Mesodermal cell (in vitro differentiated cells): ENCODE measurements at regions not wholly inside any gene's neighbourhood (a gene's known extent, or its start where the extent isn't known, plus 50 kb on each side); places are given as distances from the start of the nearest gene placed in this dataset.
"Not testable (repeated sequence)": the region's sequence is repeated elsewhere in the genome, so short reads cannot be mapped to it uniquely, and the experiment has no call there.

Experiments
- H3K27ac ChIP-seq: 2 replicates; pipeline ENCODE4 v1.7.0; 2013; ENCODE audit warnings: mild to moderate bottlenecking, low read depth, low read length, moderate library complexity; ENCODE audit not compliant: severe bottlenecking
- H3K36me3 ChIP-seq: 2 replicates; pipeline ENCODE4 v1.7.1; 2013; ENCODE audit warnings: mild to moderate bottlenecking, low read length, moderate library complexity; ENCODE audit not compliant: control insufficient read depth, insufficient read depth
- H3K4me1 ChIP-seq: one replicate; pipeline ENCODE4 v1.7.1; 2013; ENCODE audit warnings: mild to moderate bottlenecking, low read length; ENCODE audit not compliant: insufficient read depth, control insufficient read depth, poor library complexity, severe bottlenecking
- H3K4me3 ChIP-seq: 2 replicates; pipeline ENCODE4 v1.7.0; 2013; ENCODE audit warnings: low read length, control low read depth, mild to moderate bottlenecking; ENCODE audit not compliant: insufficient read depth, poor library complexity, severe bottlenecking; ENCODE audit errors: extremely low read depth
- H3K9me3 ChIP-seq: 2 replicates; pipeline ENCODE4 v1.7.1; 2013; ENCODE audit warnings: mild to moderate bottlenecking, low read length, moderate library complexity; ENCODE audit not compliant: control insufficient read depth
- WGBS, 2 experiments: methylation state at CpG; one replicate each; pipeline ENCODE4 v1.1.5; 2013; ENCODE audit warnings: missing lambda C conversion rate in 2 of 2; ENCODE audit not compliant: insufficient coverage in 2 of 2; 5-methylcytosine and 5-hydroxymethylcytosine counted together

DNA sequence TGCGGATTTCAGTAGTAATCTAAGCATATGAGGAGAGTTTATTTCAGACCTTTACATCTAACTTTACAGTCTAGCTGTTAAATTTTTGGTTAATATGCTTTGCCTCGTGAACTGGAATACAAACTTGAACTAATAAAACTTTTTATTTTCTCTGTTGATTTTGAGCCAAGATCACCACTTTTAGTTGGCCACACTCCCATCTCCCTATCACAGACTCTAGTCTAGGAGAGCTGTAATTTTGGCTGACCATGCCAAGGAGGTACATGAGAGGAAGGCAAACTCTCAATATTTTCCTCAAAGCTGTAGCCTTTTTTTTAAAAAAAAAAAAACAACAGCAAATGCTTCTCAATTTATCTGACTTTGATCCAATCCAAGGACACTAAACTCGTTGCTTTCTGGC is 597.5 kb upstream of the PCDH7 start:
- H3K9me3 ChIP-seq = no peaks in the 10 kb centered on the region
- H3K36me3 ChIP-seq = no peaks in the 10 kb centered on the region
- no peaks in the 10 kb centered on the region for H3K4me1 ChIP-seq
- no peak overlapping the region for H3K4me3 ChIP-seq
- H3K27ac ChIP-seq = no peak overlapping the region
- WGBS, 2 experiments = no CpG with 5 or more reads among the region's 3 CpGs

DNA sequence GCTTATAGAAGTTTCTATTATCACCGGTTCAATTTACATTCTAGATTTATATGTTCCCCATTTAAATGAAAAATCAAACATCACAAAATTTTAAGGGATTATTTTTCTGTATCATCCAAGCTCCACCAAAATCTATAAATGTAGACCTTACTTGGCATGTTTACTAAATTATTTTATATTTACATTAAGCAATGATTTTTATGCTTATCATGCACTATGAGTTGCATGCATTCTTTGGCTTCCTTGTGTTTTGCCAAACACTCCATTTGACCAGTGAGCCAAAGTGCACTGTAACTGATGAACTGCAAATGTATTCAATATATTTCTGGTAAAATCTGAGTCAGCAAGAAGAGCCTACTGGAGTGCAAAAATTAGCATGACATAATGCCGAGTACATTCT is 595.5 kb upstream of the PCDH7 start:
- not testable (repeated sequence) for H3K9me3 ChIP-seq, H3K36me3 ChIP-seq, H3K27ac ChIP-seq, H3K4me1 ChIP-seq, H3K4me3 ChIP-seq
- no CpG with 5 or more reads among the region's 2 CpGs for WGBS, 2 experiments

DNA sequence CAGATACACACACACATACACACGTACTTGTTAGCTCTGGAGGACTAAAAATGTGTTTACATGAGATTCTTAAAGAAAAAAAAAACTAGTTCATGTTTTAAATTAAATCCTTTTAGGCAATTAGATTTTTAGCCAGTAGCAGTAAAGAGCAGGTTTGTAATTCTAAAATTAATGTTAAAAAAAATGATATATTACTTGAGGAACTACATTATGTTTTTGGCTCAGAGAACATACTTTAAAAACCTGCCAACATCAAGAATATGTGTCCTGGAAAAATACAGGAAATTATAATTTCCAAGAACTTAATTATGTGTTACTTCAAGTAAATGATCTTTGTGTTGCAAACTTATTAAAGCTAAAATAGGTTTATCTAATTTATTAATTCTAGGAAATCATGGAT is 594.3 kb upstream of the PCDH7 start:
- no CpG with 5 or more reads among the region's 1 CpG for WGBS, 2 experiments
- no peaks in the 10 kb centered on the region for H3K4me1 ChIP-seq
- no peak overlapping the region for H3K27ac ChIP-seq
- no peak overlapping the region for H3K4me3 ChIP-seq
- H3K36me3 ChIP-seq = no peaks in the 10 kb centered on the region
- no peaks in the 10 kb centered on the region for H3K9me3 ChIP-seq

DNA sequence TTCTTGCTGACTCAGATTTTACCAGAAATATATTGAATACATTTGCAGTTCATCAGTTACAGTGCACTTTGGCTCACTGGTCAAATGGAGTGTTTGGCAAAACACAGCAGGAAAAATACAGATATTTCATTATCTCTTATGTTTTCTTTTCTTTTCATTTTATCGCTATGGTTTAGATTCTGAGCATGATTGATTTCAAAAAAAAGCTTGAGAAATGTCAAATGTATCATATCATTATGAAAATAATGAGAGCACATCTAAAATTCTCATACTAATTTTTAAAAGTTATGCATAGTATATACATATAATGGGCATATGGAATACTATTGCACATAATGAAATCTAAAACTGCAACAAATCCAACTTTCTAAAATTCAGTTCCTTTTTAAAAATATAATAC is 593.8 kb upstream of the PCDH7 start:
- Histone ChIP-seq H3K4me3 (no peak overlapping the region), H3K4me1 (no peaks in the 10 kb centered on the region), H3K36me3 (no peaks in the 10 kb centered on the region), H3K9me3 (no peaks in the 10 kb centered on the region), H3K27ac (no peak overlapping the region)
- WGBS, 2 experiments = no CpG with 5 or more reads among the region's 1 CpG

DNA sequence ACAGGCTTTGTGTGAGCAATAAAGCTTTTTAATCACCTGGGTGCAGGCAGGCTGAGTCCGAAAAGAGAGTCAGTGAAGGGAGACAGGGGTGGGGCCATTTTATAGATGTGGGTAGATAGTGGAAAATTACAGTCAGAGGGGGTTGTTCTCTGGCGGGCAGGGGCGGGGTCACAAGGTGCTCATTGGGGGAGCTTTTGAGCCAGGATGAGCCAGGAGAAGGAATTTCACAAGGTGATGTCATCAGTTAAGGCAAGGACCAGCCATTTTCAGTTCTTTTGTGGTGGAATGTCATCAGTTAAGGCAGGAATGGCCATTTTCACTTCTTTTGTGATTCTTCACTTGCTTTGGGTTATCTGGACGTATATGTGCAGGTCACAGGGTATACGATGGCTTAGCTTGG is 571.3 kb upstream of the PCDH7 start:
- H3K4me1 ChIP-seq, H3K27ac ChIP-seq, H3K36me3 ChIP-seq, H3K9me3 ChIP-seq, H3K4me3 ChIP-seq: not testable (repeated sequence)
- 80 to 93% methylated on average over 2 to 3 of the region's 5 CpGs for WGBS, 2 experiments

DNA sequence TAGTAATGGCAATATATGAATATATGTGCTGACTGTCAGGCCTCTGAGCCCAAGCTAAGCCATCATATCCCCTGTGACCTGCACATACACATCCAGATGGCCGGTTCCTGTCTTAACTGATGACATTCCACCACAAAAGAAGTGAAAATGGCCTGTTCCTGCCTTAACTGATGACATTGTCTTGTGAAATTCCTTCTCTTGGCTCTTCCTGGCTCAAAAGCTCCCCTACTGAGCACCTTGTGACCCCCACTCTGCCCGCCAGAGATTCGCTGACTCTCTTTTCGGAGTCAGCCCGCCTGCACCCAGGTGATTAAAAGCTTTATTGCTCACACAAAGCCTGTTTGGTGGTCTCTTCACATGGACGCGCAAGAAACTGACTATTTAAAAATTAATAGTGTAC is 570.6 kb upstream of the PCDH7 start:
- H3K36me3 ChIP-seq, H3K4me3 ChIP-seq, H3K9me3 ChIP-seq, H3K27ac ChIP-seq, H3K4me1 ChIP-seq: not testable (repeated sequence)
- 50 to 63% methylated on average over 1 to 7 of the region's 7 CpGs for WGBS, 2 experiments

DNA sequence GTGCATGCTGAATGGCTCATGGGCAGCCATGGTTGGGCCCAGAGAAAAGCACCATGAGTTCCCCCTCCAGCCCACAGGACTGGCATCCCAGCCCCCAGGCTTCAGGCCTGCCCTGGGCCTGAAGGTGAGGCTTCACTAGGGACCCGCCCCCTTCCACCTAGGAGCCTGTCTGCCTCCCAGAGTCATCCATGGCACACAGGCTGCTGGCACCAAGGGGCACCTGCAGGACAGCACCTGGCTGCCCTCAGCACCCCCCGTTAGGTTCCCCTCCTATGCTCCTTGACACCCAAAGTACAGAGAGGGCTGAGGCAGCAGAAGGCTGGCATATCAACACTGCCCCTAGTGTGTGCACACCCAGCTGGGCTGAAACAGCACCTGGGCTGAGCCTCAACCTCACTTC is 566.7 kb upstream of the PCDH7 start:
- no peak overlapping the region for H3K4me3 ChIP-seq
- no peaks in the 10 kb centered on the region for H3K36me3 ChIP-seq
- no peak overlapping the region for H3K27ac ChIP-seq
- no peaks in the 10 kb centered on the region for H3K9me3 ChIP-seq
- 90 to 100% methylated on average over 1 to 2 of the region's 2 CpGs for WGBS, 2 experiments
- H3K4me1 ChIP-seq = no peaks in the 10 kb centered on the region

DNA sequence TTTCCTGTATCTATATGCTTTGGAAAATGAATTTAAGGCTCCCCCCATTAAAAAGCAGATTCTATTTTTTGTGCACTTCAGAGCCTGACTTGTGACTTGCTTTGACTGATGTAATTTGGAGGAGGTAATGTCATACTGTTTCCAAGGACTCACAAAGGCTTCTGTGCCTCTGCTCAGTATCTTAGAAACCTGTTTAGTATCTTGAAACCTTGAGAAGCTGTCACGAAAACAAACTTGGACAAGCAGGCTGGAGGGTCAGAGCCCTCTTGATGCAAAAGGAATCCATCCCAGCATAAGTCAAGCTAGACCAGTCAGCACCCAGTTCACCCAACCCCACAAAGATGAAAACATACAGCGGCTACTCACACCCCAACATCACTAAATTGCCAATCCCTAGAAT is 560.0 kb upstream of the PCDH7 start:
- no peak overlapping the region for H3K27ac ChIP-seq
- no peaks in the 10 kb centered on the region for H3K9me3 ChIP-seq
- H3K4me3 ChIP-seq = no peak overlapping the region
- WGBS, 2 experiments = 100% methylated on average over 1 of the region's 2 CpGs; no CpG with 5 or more reads in 1 of the 2 experiments
- H3K4me1 ChIP-seq = no peaks in the 10 kb centered on the region
- no peaks in the 10 kb centered on the region for H3K36me3 ChIP-seq

DNA sequence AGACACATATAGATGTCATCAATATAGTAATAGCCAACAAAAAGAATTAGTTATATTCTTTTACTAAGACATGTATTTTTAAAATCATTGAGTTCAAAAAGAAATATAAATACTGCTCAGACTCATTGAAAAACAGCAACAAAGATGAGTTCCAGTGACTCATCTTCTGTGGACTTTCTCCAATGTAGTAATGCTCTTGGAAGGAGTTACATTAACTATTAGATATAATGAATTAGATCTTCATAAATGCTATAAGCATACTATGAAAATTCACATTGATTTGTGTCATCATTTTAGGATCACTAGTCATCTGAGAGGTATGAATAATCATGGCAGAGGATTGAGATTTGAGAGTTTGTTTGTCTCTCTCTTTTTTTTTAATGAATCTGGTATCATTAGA is 547.8 kb upstream of the PCDH7 start:
- Histone ChIP-seq H3K27ac (no peak overlapping the region), H3K9me3 (no peaks in the 10 kb centered on the region), H3K36me3 (no peaks in the 10 kb centered on the region), H3K4me3 (no peak overlapping the region), H3K4me1 (no peaks in the 10 kb centered on the region)

DNA sequence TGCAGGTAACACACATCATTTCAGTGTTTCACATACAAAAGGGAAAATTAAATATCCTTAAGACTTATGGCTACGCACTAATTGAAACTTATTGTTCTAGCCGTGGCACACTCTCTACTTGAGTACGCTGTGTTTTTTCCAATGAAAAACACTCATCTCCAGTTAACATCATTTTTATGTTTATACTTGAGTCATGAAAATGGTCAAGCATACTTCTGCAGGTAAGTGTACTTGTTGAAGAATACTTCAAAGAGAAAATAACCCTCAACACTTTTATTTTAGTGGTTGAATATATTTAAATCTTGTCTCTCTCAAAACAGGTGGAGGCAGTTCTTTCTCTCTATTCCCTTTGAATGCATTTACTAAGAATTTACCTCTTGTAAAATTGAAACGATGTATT is 538.7 kb upstream of the PCDH7 start:
- Histone ChIP-seq H3K4me1 (no peaks in the 10 kb centered on the region), H3K4me3 (no peak overlapping the region), H3K27ac (no peak overlapping the region), H3K36me3 (no peaks in the 10 kb centered on the region), H3K9me3 (no peaks in the 10 kb centered on the region)
- 80% methylated on average over 1 of the region's 4 CpGs; no CpG with 5 or more reads in 1 of the 2 experiments for WGBS, 2 experiments

DNA sequence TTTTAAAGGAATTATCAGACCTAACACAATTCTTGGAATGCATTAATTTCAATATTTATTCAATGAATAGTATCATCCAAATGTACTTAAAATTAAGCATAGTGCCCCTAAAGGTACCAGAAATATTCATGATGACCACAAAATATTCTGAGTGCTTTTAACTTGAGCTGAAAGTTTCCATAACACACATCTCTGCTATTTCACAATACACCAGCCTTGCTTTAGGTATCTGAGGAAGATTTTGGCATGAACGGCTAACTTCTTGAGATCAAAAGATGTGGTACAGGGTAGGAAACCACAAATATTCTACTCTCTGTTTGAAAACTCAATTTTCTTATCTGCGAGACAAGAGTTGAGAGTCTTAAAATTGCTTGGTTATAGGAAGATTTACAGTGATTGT is 538.3 kb upstream of the PCDH7 start:
- Histone ChIP-seq H3K36me3 (no peaks in the 10 kb centered on the region), H3K4me3 (no peak overlapping the region), H3K4me1 (no peaks in the 10 kb centered on the region), H3K9me3 (no peaks in the 10 kb centered on the region), H3K27ac (no peak overlapping the region)
- no CpG with 5 or more reads among the region's 2 CpGs for WGBS, 2 experiments

DNA sequence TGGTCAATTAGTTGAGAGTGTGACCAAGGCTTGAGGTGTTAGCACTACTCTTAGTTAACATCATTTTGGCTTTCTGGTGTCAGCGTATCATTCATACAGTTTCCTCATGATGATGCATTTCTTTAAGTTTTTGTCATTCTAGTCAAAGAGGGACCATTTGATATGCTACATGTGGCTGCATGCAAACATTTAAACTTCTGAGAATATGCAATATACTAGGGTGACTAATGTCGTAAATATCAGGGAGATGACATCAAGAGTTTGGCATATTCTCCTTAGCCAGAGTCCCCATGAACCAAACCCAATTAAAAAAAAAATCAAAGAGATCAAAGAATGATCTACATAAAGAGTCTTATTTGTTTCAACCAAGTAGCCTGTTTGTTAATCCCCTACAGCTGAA is 537.4 kb upstream of the PCDH7 start:
- Histone ChIP-seq H3K4me3 (no peak overlapping the region), H3K9me3 (no peaks in the 10 kb centered on the region), H3K4me1 (no peaks in the 10 kb centered on the region), H3K27ac (no peak overlapping the region), H3K36me3 (no peaks in the 10 kb centered on the region)
- 100% methylated on average over 2 of the region's 2 CpGs; no CpG with 5 or more reads in 1 of the 2 experiments for WGBS, 2 experiments
